ENCODE measurements at regions not wholly inside any gene's neighbourhood (a gene's known extent, or its start where the extent isn't known, plus 50 kb on each side); places are given as distances from the start of the nearest gene placed in this dataset.
"Not testable (repeated sequence)": the region's sequence is repeated elsewhere in the genome, so short reads cannot be mapped to it uniquely, and the experiment has no call there.

DNA sequence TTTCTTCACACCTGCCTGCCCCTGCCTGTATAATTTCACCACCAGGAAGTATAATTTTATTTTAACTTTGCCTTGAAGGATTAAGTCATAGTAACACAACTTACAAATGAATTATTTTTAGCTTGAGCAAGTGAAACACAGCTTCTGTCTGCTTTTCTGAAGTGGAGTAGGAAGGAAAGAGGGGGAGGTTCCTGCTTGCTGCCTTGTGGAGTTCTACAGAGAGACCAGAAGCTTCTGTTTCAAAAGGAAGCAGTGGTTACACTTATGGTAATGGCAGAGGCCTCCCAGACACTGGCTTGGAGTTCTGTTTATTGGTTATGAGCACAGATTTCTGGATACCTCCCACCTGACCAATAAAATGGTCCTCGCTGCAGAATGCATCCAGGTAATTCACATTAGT is 159.6 kb downstream of the TMEM200A start:
- no peak overlapping the region for H3K4me3 ChIP-seq (ENCODE audit: low read length)
- no peak for TF ChIP-seq ZNF274 (IDR thresholded peaks at IDR 0.05; ENCODE audit: low read depth, low read length)

DNA sequence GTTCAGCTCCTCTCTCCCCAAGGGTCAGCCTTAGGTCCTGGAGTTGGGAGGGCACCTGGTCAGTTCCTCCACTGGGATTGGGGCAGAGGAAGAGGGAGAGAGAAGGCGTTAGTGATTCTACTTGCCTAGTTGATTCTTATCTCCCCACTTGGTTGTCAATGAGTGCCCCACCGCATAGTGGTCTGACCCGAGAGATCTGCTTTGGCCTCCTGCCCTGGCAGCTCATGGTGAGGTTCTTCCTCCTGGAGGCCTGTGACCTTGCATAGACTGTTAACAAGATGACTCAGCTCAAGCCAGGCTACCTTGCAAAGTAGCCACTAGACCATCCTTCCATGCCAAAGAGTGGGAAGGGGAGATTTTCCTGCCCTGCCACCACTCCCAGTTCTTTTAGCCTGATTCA is 160.6 kb downstream of the TMEM200A start:
- no peak overlapping the region for H3K4me3 ChIP-seq (ENCODE audit: low read length)
- no peak for TF ChIP-seq ZNF274 (IDR thresholded peaks at IDR 0.05; ENCODE audit: low read depth, low read length)

DNA sequence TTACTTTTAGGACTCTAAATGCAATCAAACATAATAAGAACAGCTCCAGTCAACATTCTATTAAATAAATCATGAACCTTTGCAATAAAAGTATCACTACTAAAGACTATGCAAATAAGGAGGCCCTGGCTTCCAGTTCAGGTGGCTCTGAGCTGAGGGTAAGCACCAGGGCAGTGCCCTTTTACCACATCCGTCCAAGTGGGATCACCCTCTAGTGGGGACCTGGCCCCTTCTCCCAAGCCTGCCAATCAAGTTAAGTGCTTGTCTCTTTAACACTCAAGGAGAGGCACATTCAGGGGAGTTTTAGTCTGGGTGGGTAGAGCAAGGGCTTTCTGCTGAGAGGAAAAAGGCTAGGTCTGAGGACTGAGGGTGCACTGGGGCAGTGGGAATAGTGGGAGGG is 161.4 kb downstream of the TMEM200A start:
- TF ChIP-seq ZNF274 (IDR thresholded peaks at IDR 0.05; ENCODE audit: low read depth, low read length) = no peak
- no peak overlapping the region for H3K4me3 ChIP-seq (ENCODE audit: low read length)

DNA sequence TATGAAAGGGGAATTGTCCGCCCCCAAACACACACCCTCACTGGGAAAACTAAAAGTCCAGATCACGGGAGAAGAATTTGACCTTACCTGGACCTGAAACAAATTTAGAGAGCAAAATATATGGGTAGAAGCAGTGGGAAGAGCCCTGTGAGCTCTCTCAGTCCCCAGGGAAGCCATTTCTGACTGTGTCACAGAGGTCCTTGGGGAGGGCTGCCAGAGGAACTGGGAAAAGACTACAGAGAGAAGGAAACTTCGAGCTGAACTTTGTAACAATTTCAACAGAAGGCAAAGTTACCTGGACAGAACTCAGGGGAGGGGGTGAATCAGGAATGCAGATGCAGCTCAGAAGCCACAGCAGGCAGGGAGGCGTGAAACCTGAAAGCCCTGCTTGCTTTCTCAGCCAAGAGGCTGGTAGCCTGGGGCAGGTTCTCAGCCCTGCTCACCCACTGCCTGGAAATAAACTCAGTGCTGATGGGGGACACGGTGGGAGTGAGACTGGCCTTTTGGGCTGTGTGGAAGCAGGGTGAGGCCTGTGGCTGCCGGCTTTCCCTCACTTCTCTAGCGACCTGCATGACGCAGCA is 163.8 kb downstream of the TMEM200A start:
- no peak for TF ChIP-seq ZNF274 (IDR thresholded peaks at IDR 0.05; ENCODE audit: low read depth, low read length)
- no peak overlapping the region for H3K4me3 ChIP-seq (ENCODE audit: low read length)

DNA sequence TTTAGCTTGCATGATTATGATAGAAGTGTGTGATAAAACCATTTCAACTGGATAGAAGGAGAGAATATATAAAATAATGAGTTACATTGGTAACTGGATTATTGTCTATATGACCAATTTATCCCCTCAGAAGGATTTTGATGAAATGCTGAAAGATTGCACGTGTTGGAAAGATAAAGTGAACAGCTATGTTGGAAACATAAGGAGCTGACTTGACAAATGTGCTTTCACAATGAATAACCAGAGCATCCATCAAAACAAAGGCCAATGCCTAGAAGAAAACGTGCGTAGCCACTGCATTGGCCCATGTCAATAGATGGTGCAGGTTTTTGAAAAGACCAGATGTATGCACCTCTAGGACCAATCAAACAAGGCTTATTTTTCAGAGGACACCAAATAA is 168.8 kb downstream of the TMEM200A start:
- TF ChIP-seq ZNF274 (IDR thresholded peaks at IDR 0.05; ENCODE audit: low read depth, low read length) = no peak
- no peak overlapping the region for H3K4me3 ChIP-seq (ENCODE audit: low read length)

DNA sequence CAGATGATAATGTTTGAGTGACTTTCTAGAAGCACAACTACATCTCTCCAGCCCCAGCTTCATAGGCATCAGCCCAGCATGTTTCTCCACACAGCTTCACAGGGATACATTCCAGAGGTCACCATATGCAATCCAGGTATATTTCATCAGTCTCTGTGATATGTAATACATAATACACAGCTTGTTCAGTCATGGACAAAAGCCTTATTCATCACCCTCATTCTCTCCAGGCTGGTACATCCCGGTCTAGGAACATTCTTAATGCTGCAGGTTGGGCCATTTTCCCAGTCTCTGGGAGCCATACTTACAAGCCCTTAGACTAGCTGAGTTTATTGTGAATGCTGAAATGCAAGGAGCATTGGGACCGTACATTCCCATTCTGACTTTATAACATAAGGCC is 169.4 kb downstream of the TMEM200A start:
- no peak overlapping the region for H3K4me3 ChIP-seq (ENCODE audit: low read length)
- no peak for TF ChIP-seq ZNF274 (IDR thresholded peaks at IDR 0.05; ENCODE audit: low read depth, low read length)

DNA sequence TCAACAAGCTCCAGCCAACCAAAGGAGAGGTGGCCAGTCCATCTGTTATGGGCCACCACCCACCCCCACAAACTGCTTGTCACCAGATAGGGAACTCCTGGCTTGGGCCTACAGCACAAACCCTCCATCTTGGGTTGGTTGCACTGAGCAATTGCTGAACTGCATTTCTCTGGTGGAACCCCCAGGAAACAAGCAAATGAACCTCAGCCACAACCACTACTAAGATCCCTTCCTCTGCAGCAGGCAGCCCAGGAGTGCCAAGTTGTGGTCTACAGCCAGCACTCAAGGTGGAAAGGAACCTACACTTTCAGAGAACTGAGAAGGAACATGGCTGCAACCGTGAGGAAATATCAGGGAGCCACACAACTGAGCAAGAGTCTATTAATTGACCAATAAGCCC is 171.6 kb downstream of the TMEM200A start:
- no peak overlapping the region for H3K4me3 ChIP-seq (ENCODE audit: low read length)
- TF ChIP-seq ZNF274 (IDR thresholded peaks at IDR 0.05; ENCODE audit: low read depth, low read length) = no peak

DNA sequence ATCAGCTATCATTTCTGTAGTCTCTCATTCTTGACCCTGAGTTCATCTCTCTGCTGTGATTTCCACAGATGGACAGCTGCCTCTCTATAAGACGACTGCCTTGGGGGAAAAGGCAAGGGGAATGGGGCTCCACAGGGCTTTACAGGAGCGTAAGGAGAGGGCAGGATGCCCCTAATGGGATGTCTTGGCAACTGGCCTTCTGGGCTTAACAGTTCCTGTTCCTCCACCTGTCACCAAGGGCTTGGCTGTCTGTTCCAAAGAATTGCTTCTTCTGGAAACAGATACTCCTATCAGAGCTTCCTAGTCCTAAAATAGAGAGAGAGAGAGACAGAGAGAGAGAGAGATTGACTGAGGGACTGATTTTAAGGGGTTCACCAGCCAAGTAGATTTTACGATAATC is 181.9 kb downstream of the TMEM200A start:
- no peak for TF ChIP-seq ZNF274 (IDR thresholded peaks at IDR 0.05; ENCODE audit: low read depth, low read length)
- no peak overlapping the region for H3K4me3 ChIP-seq (ENCODE audit: low read length)

DNA sequence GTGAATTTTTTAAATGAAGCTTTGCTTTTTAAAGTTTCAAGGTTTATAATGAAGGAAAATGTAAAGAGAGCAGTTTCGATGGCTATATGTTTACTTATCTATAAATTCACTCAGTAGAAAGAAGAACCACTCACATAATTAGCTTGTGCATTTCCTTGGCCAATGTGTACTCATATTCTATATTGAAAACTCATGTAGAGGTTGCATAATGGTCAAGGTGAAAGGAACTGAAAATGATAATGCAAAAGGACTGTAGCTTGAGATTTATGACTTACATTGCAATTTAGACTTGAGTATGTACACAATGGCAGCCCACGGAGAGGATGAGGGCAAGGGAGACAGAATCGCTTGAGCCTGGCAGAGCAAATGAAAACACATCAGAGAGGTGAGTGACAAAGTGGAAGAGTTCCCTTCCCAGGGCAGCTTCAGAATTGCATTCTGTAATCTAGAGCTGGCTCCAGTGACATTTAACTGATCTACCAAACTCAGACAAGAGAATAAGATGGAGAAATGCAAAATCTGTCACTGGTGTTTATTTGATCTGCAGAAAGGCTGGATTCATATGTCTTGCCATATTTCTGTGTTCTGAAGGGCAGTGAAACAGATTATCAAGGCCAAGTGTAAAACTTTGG is 191.8 kb downstream of the TMEM200A start:
- H3K4me3 ChIP-seq (ENCODE audit: low read length) = no peak overlapping the region
- TF ChIP-seq ZNF274 (IDR thresholded peaks at IDR 0.05; ENCODE audit: low read depth, low read length) = no peak

DNA sequence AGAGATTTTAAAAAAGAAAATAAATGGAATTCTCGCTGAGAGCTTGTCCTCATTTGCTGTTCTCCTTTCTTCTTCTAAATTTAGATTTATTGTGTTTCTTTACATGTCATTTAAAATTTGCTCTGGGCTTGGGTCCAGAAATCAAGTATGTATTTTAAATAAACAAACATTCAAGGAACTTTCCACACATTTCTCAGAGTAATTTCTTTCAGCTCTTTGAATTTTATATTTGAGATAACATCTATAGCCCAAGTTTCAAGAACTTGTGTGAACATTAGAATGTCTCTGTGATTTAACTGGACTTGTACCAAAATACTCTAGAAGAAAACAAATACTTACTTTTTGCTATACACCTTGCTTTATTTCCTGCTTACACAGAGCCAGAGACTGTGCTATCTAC is 192.3 kb downstream of the TMEM200A start:
- no peak for TF ChIP-seq ZNF274 (IDR thresholded peaks at IDR 0.05; ENCODE audit: low read depth, low read length)
- no peak overlapping the region for H3K4me3 ChIP-seq (ENCODE audit: low read length)

DNA sequence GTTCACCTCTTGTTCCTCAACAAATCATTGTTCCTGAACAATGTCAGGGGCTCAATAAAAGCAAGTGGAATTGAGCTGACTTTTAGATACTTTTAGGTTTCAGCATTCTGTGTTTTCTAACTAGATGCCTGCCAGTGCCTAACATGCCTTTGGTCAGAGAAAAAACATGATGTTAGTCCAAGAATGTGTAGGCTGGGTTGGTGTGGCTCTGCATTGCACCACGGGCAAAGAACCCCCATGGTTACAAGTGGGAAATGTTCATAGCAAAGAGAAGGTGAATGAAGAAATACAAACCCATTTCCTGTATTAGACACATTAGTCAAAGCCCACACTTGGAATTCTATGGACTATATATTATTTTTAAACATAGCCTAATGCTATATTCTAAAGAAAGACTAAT is 193.3 kb downstream of the TMEM200A start:
- TF ChIP-seq ZNF274 (IDR thresholded peaks at IDR 0.05; ENCODE audit: low read depth, low read length) = no peak
- H3K4me3 ChIP-seq (ENCODE audit: low read length) = no peak overlapping the region

DNA sequence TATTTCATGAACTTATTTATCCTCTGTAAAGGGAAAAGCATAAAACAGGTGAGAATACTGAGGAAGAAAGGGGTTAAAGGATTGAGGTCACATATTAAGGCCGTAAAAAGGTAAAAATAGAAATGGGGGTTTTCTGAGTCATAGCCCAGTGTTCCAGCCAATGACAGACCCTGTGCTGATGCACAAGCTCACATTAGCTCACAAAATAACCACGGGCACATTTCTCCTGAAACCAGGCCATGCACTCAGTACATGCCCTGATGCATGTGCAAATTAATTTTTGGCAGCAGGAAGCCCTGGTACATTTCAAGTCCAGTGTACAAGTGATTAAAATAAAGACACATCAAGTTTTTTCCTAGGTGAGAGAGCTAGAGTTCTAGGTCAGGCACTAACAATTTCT is 194.4 kb downstream of the TMEM200A start:
- no peak for TF ChIP-seq ZNF274 (IDR thresholded peaks at IDR 0.05; ENCODE audit: low read depth, low read length)
- H3K4me3 ChIP-seq (ENCODE audit: low read length) = no peak overlapping the region

DNA sequence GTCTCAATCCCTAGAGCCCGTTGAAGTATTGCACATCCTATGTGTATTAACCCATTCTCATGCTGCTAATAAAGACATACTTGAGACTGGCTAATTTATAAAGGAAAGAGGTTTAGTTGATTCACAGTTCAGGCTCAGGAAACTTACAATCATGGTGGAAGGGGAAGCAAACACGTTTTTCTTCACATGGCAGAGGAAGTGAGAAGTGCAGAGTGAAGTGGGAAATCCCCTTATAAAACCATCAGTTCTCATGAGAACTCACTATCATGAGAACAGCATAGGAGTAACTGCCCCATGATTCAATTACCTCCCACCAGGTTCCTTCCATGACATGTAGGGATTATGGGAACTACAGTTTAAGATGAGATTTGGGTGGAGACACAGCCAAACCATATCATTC is 195.3 kb downstream of the TMEM200A start:
- H3K4me3 ChIP-seq (ENCODE audit: low read length) = not testable (repeated sequence)

DNA sequence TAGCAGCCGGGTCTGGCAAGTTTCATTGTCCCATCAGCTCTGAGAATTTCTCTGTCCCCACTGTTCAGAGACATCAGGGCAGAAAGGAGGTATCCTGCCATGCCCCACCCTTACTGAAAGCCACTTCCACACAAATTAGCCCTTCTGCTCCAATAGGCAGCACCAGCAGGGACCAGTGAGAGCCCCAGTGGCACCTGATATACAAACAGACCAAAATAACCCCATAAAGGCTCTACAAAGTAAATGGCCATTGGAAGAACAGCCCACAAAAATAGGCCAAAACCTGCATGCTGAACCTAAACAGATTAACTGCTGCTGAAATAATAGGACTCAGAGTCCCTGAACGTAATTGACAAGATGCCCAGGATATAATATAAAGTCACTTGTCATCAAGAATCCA is 199.9 kb downstream of the TMEM200A start:
- no peak overlapping the region for H3K4me3 ChIP-seq (ENCODE audit: low read length)
- TF ChIP-seq ZNF274 (IDR thresholded peaks at IDR 0.05; ENCODE audit: low read depth, low read length) = no peak

DNA sequence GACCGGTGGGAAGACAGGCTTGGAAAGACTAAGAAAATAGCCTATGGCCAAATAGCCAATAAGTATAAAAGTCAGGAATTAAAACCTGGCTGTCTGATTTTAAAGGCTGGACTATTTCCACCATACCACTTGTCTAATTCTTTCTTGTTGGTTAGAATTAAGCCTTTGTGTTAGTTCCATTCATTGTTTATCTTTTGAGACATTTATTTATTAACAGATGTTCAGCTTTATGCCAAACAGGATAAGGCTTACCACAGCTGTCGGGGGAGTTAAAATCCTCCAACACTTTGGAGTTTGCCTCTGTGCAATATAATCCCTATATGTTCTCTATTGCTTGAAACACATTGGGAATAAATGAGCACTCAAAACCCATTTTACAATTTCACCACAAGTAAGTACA is 208.3 kb downstream of the TMEM200A start:
- no peak overlapping the region for H3K4me3 ChIP-seq (ENCODE audit: low read length)
- TF ChIP-seq ZNF274 (IDR thresholded peaks at IDR 0.05; ENCODE audit: low read depth, low read length) = no peak

DNA sequence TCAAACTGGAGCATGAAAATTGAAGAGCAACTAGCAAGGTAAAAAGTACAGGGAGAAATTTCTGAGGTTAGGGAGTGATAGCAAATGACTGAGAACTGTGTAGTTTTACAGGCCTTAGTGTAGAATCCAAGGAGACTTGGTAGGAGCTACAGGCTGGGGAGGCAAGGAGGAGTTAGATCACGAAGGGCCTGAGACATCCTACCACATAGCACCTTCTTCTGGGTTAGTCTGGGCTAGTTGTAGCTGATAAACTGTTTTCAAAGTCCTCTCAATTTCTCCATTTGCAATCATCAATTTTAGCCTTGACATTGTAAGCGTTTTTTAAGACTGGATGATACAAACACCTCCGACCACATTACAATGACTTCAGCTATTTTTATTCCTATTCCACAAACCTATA is 209.7 kb downstream of the TMEM200A start:
- TF ChIP-seq ZNF274 (IDR thresholded peaks at IDR 0.05; ENCODE audit: low read depth, low read length) = no peak
- no peak overlapping the region; the same call in 1 of the 2 replicates for H3K4me3 ChIP-seq (ENCODE audit: low read length)

Measured in GM08714 (cell line).